Liver (tissue), 3 donors: ENCODE measurements at regions not wholly inside any gene's neighbourhood (a gene's known extent, or its start where the extent isn't known, plus 50 kb on each side); places are given as distances from the start of the nearest gene placed in this dataset.

Experiments
- CTCF ChIP-seq: fragments of 150-350 bp; IDR thresholded peaks from 2 replicates; pipeline ENCODE4 v1.5.1; 2017; ENCODE audit warnings: improper control_type of control experiment, low read depth, low read length; ENCODE audit not compliant: missing input control
- EGR1 ChIP-seq, 2 donors: IDR thresholded peaks; 2 replicates each; pipeline ENCODE4 v1.6.1; 2016 to 2018; ENCODE audit warnings: antibody characterized with exemption in 2 of 2, low read depth in 2 of 2
- FOXA1 ChIP-seq: IDR thresholded peaks from 2 replicates; pipeline ENCODE4 v1.6.1; 2016; ENCODE audit warnings: antibody characterized with exemption
- REST ChIP-seq: IDR thresholded peaks from 2 replicates; pipeline ENCODE4 v1.6.1; 2016; ENCODE audit warnings: antibody characterized with exemption, mild to moderate bottlenecking
- SP1 ChIP-seq: IDR thresholded peaks from 2 replicates; pipeline ENCODE4 v1.6.1; 2018; ENCODE audit warnings: antibody characterized with exemption, mild to moderate bottlenecking
- donor health status: healthy.
- donor health status: healthy.

DNA sequence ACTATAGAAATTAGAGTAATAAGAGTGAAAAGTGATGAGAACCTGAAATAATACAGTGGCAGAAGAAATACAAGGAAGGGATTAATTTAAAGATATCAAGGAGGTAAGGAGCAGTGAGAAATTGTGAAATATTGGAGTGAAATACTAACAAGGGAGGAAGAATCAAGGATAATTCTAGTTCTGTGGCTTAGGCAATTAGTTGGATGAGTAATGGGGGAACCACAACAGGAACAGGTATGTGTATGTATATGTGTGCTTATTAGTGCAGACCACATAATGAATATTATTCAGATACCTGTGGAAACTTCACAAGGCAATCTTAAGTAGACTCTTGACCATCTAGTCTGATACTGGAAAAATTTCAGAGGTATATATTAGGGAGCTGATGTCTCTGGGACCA lies 143.3 kb downstream of the TINAG start:
- TF ChIP-seq CTCF (no peak), FOXA1 (no peak), REST (no peak), SP1 (no peak), EGR1 (IDR thresholded peaks at IDR 0.05; ENCODE audit: low read depth in 2 of 2) (no peak)
